ENCODE measurements at regions not wholly inside any gene's neighbourhood (a gene's known extent, or its start where the extent isn't known, plus 50 kb on each side); places are given as distances from the start of the nearest gene placed in this dataset.
"Not testable (repeated sequence)": the region's sequence is repeated elsewhere in the genome, so short reads cannot be mapped to it uniquely, and the experiment has no call there.

GRCh38 chr4:79682161-79682560, 274.1 kb upstream of the GK2 start:
- intact Hi-C loops (cut with DNase I) = no loop called here
- WGBS, 2 donors = 64 to 72% methylated on average over 4 of the region's 4 CpGs
- H3K36me3 ChIP-seq (replicated peaks in 1 of 2; ENCODE audit: insufficient read depth in 1 of 2, low read depth in 2 of 2) = no peaks in the 10 kb centered on the region
- H3K9me3 ChIP-seq = no peaks in the 10 kb centered on the region
- H3K4me1 ChIP-seq = no peaks in the 10 kb centered on the region
- H3K4me3 ChIP-seq = no peak overlapping the region
- H3K27me3 ChIP-seq = no peaks in the 10 kb centered on the region
- ATAC-seq (no peak), DNase-seq (no peak)
- TF ChIP-seq POLR2A (IDR thresholded peaks at IDR 0.05) (no peak), CTCF (IDR thresholded peaks at IDR 0.05) (no peak)
- no peak overlapping the region for H3K27ac ChIP-seq

- ATAC-seq (no peak), DNase-seq (no peak)
- WGBS, 2 donors = 78 to 86% methylated on average over 1 of the region's 1 CpG
- intact Hi-C loops (cut with DNase I) = no loop called here
- H3K4me3 ChIP-seq = no peak overlapping the region
- H3K36me3 ChIP-seq (replicated peaks in 1 of 2; ENCODE audit: insufficient read depth in 1 of 2, low read depth in 2 of 2) = no peaks in the 10 kb centered on the region
- no peaks in the 10 kb centered on the region for H3K4me1 ChIP-seq
- no peaks in the 10 kb centered on the region for H3K27me3 ChIP-seq
- TF ChIP-seq POLR2A (IDR thresholded peaks at IDR 0.05) (no peak), CTCF (IDR thresholded peaks at IDR 0.05) (no peak)
- no peak overlapping the region for H3K27ac ChIP-seq
- H3K9me3 ChIP-seq = no peaks in the 10 kb centered on the region
Measured at GRCh38 chr4:79679859-79680258, 271.8 kb upstream of the GK2 start.

GRCh38 chr4:79678472-79679202, 270.6 kb upstream of the GK2 start:
- no peaks in the 10 kb centered on the region for H3K36me3 ChIP-seq (replicated peaks in 1 of 2; ENCODE audit: insufficient read depth in 1 of 2, low read depth in 2 of 2)
- ATAC-seq (no peak), DNase-seq (no peak)
- 36 to 37% methylated on average over 4 of the region's 4 CpGs for WGBS, 2 donors
- H3K9me3 ChIP-seq = no peaks in the 10 kb centered on the region
- H3K4me1 ChIP-seq = no peaks in the 10 kb centered on the region
- H3K4me3 ChIP-seq = no peak overlapping the region
- intact Hi-C loops (cut with DNase I) = no loop called here
- TF ChIP-seq POLR2A (IDR thresholded peaks at IDR 0.05) = no peak
- TF ChIP-seq CTCF (IDR thresholded peaks at IDR 0.05) = no peak
- H3K27ac ChIP-seq = no peak overlapping the region
- no peaks in the 10 kb centered on the region for H3K27me3 ChIP-seq

- intact Hi-C loops (cut with DNase I) = no loop called here
- Histone ChIP-seq H3K4me1 (no peaks in the 10 kb centered on the region), H3K9me3 (no peaks in the 10 kb centered on the region), H3K27me3 (no peaks in the 10 kb centered on the region), H3K4me3 (no peak overlapping the region), H3K36me3 (replicated peaks in 1 of 2; ENCODE audit: insufficient read depth in 1 of 2, low read depth in 2 of 2) (no peaks in the 10 kb centered on the region), H3K27ac (no peak overlapping the region)
- ATAC-seq = no peak
- DNase-seq = no peak
- no peak for TF ChIP-seq CTCF (IDR thresholded peaks at IDR 0.05)
- TF ChIP-seq POLR2A (IDR thresholded peaks at IDR 0.05) = no peak
- 56 to 60% methylated on average over 2 of the region's 2 CpGs for WGBS, 2 donors
Measured at GRCh38 chr4:79676705-79677104, 268.7 kb upstream of the GK2 start.

GRCh38 chr4:79674906-79675305, 266.9 kb upstream of the GK2 start:
- intact Hi-C loops (cut with DNase I); H3K27ac ChIP-seq; ATAC-seq; DNase-seq; H3K27me3 ChIP-seq; H3K4me3 ChIP-seq; H3K36me3 ChIP-seq (replicated peaks in 1 of 2; ENCODE audit: insufficient read depth in 1 of 2, low read depth in 2 of 2); H3K4me1 ChIP-seq; H3K9me3 ChIP-seq: not testable (repeated sequence)
- WGBS, 2 donors = 75 to 94% methylated on average over 4 of the region's 4 CpGs
